ENCODE measurements at regions not wholly inside any gene's neighbourhood (a gene's known extent, or its start where the extent isn't known, plus 50 kb on each side); places are given as distances from the start of the nearest gene placed in this dataset.

DNA sequence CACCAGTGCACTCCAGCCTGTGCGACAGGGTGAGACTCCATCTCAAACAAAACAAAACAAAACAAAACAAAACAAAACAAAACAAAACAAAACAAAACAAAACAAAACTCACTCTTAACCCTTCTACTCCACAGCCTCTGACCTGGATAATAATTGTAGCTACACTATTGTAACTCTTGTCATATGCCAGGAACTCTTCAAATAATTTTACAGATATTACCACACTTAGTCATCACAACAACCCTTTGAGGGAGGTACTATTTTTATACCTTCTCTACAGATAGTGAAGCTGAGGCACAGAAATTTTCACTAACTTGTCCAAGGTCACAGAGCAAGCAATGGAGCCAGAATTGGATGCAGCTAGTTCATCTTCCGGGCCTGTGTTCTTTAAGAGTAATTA lies 547.8 kb downstream of the ADGRL2 start:
- TF ChIP-seq, protein P1, sequence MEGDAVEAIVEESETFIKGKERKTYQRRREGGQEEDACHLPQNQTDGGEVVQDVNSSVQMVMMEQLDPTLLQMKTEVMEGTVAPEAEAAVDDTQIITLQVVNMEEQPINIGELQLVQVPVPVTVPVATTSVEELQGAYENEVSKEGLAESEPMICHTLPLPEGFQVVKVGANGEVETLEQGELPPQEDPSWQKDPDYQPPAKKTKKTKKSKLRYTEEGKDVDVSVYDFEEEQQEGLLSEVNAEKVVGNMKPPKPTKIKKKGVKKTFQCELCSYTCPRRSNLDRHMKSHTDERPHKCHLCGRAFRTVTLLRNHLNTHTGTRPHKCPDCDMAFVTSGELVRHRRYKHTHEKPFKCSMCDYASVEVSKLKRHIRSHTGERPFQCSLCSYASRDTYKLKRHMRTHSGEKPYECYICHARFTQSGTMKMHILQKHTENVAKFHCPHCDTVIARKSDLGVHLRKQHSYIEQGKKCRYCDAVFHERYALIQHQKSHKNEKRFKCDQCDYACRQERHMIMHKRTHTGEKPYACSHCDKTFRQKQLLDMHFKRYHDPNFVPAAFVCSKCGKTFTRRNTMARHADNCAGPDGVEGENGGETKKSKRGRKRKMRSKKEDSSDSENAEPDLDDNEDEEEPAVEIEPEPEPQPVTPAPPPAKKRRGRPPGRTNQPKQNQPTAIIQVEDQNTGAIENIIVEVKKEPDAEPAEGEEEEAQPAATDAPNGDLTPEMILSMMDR (IDR thresholded peaks at IDR 0.05), result no peak
- TF ChIP-seq POLR2A (IDR thresholded peaks at IDR 0.05), result no peak
- TF ChIP-seq EP300 (IDR thresholded peaks at IDR 0.05; ENCODE audit: low read depth), result no peak
- no peak for TF ChIP-seq POLR2AphosphoS5 (IDR thresholded peaks at IDR 0.05)
